Esophagus squamous epithelium (tissue), 4 donors: ENCODE measurements at regions not wholly inside any gene's neighbourhood (a gene's known extent, or its start where the extent isn't known, plus 50 kb on each side); places are given as distances from the start of the nearest gene placed in this dataset.

ENCODE experiments used
- CTCF ChIP-seq, 6 experiments: fragments of 450-650 bp in 4 of 6; fragments of 200-600 bp in 2 of 6; sonication (generic) in 2 of 6; IDR thresholded peaks; one replicate each; pipeline ENCODE4 v1.5.1; 2016 to 2019; ENCODE audit warnings: antibody characterized with exemption in 6 of 6, mild to moderate bottlenecking in 4 of 6, moderate library complexity in 4 of 6
- POLR2A ChIP-seq, 4 donors: fragments of 450-650 bp; IDR thresholded peaks; one replicate each; pipeline ENCODE4 v1.6.1; 2017; ENCODE audit warnings: antibody characterized with exemption in 4 of 4, mild to moderate bottlenecking in 4 of 4, moderate library complexity in 3 of 4

- no peak for TF ChIP-seq CTCF (IDR thresholded peaks at IDR 0.05)
- no peak for TF ChIP-seq POLR2A (IDR thresholded peaks at IDR 0.05)
Measured at GRCh38 chr10:2366264-2366931, 629.1 kb upstream of the ADARB2 start.
